WERI-Rb-1 (cell line): ENCODE measurements at regions not wholly inside any gene's neighbourhood (a gene's known extent, or its start where the extent isn't known, plus 50 kb on each side); places are given as distances from the start of the nearest gene placed in this dataset.

Experiments used
- DNase-seq: peaks from one replicate; pipeline ENCODE4 v3.0.0-alpha.2; 2020
- H3K27ac ChIP-seq: fragments of 250-450 bp; sonication (Bioruptor Pico); 2 replicates; pipeline ENCODE4 v1.5.1; 2020; ENCODE audit warnings: mild to moderate bottlenecking, moderate library complexity
- H3K27me3 ChIP-seq: fragments of 250-450 bp; sonication (Bioruptor Pico); 2 replicates; pipeline ENCODE4 v1.5.1; 2021; ENCODE audit warnings: mild to moderate bottlenecking, low read depth, moderate library complexity; ENCODE audit not compliant: insufficient read depth, severe bottlenecking
- H3K36me3 ChIP-seq: fragments of 250-450 bp; sonication (Bioruptor Pico); 2 replicates; pipeline ENCODE4 v1.5.1; 2020; ENCODE audit warnings: mild to moderate bottlenecking, moderate library complexity
- H3K4me3 ChIP-seq: 2 replicates; pipeline ENCODE4 v1.5.1; 2011; ENCODE audit warnings: low read depth, mild to moderate bottlenecking, control low read depth, low read length
- H3K9me3 ChIP-seq: fragments of 250-450 bp; sonication (Bioruptor Pico); 2 replicates; pipeline ENCODE4 v1.5.1; 2021; ENCODE audit warnings: mild to moderate bottlenecking, moderate library complexity; ENCODE audit not compliant: severe bottlenecking
- TF ChIP-seq, protein P1 (sequence below): IDR thresholded peaks from 2 replicates; pipeline ENCODE4 v1.5.1; 2011; ENCODE audit warnings: low read depth, mild to moderate bottlenecking, control low read depth, inconsistent platforms, low read length

DNA sequence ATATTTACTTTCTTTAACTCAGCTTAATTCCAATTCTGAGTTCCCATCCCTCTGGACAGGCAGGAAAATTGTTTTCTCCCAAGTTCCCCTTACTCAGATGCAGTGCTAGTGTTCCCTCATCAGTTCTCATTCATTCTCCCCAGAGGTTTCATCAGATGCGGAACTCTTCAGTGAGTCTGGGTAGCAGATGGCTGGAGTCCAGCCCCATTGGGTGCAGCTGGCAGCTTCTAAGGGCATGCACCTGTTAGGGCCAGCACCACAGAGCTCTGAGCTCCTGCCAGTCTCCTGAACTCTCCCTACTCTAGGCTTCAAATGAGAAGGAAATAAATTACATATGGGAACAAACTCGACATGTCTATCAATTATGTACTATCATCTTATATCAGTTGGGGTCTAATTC is 76.6 kb downstream of the SOD2 start:
- Histone ChIP-seq H3K27ac (no peak overlapping the region), H3K36me3 (no peaks in the 10 kb centered on the region), H3K27me3 (no peaks in the 10 kb centered on the region), H3K4me3 (no peak overlapping the region), H3K9me3 (peaks cover 4% of the 10 kb centered on the region)
- DNase-seq: no peak
- TF ChIP-seq, protein P1, sequence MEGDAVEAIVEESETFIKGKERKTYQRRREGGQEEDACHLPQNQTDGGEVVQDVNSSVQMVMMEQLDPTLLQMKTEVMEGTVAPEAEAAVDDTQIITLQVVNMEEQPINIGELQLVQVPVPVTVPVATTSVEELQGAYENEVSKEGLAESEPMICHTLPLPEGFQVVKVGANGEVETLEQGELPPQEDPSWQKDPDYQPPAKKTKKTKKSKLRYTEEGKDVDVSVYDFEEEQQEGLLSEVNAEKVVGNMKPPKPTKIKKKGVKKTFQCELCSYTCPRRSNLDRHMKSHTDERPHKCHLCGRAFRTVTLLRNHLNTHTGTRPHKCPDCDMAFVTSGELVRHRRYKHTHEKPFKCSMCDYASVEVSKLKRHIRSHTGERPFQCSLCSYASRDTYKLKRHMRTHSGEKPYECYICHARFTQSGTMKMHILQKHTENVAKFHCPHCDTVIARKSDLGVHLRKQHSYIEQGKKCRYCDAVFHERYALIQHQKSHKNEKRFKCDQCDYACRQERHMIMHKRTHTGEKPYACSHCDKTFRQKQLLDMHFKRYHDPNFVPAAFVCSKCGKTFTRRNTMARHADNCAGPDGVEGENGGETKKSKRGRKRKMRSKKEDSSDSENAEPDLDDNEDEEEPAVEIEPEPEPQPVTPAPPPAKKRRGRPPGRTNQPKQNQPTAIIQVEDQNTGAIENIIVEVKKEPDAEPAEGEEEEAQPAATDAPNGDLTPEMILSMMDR: no peak

DNA sequence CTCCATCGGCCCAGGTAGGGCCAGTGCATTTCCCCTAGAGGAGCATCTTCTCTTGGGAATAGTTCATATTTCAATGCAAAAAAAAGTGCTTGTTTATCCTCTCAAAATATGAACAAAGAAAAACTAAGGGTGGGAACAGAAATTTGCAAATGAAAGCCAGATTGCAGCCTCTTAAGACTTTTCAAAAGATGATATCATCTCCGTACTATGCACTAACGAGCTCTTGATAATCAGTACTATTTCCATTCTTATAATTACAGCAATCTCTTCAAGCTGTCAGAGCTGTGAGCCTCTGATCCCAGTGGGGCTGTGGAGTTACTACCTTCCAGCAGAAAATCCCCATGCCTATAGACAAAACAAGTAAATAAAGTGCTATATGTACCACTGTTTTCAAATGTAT is 77.1 kb downstream of the SOD2 start:
- DNase-seq: no peak
- no peak overlapping the region for H3K4me3 ChIP-seq
- TF ChIP-seq, protein P1: no peak
- H3K36me3 ChIP-seq: no peaks in the 10 kb centered on the region
- no peak overlapping the region for H3K27ac ChIP-seq
- H3K27me3 ChIP-seq: no peaks in the 10 kb centered on the region
- H3K9me3 ChIP-seq: peaks cover 4% of the 10 kb centered on the region

DNA sequence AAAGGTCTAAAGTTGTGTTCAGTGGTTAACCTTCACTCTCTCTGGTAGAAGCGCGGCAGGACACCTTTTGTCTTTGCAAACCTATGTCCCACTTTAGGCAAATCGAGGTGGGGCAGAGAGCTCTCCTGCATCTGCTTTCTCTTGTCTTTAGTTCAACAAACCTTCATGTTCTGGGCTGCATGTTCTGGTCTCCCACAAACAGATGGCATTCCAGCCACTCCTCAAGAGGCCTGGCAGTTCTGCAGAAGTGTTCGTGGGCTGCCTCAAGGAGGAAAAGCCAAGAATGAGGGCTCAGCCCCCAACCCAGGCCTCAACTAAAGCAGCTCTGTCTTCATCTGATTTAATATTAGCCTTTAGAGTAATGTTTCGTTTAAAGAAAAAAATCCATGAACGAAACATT is 82.2 kb downstream of the SOD2 start:
- no peak for DNase-seq
- H3K4me3 ChIP-seq: no peak overlapping the region
- H3K27me3 ChIP-seq: peaks cover 6% of the 10 kb centered on the region
- no peak overlapping the region for H3K27ac ChIP-seq
- H3K9me3 ChIP-seq: no peaks in the 10 kb centered on the region
- TF ChIP-seq, protein P1: no peak
- H3K36me3 ChIP-seq: no peaks in the 10 kb centered on the region

DNA sequence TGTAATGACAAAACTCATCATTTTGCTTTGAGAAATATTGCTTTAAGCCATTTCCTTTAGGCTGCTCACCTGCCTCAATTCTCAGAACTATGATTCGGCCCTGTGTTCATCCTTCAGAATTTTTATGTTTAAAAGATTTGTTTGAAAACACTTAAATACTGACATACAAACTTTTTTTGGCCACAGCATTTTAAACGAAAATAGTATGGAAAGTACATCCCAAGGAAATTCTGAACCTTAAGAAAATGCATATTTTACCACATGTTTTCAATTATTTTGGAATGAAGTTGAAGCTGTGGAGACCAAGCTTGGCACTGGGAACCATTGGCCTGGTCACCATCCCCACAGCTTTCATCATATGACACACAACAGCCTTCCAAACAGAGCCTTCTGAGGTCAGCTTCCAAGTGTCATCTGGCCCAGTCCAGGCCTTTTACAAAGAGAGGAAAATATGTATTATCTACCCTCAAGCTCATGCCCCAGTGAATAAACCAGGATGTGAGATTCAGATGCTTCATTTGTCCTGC is 83.3 kb downstream of the SOD2 start:
- no peak overlapping the region for H3K27ac ChIP-seq
- H3K36me3 ChIP-seq: no peaks in the 10 kb centered on the region
- H3K4me3 ChIP-seq: no peak overlapping the region
- TF ChIP-seq, protein P1: no peak
- H3K27me3 ChIP-seq: peaks cover 6% of the 10 kb centered on the region
- no peaks in the 10 kb centered on the region for H3K9me3 ChIP-seq
- no peak for DNase-seq

DNA sequence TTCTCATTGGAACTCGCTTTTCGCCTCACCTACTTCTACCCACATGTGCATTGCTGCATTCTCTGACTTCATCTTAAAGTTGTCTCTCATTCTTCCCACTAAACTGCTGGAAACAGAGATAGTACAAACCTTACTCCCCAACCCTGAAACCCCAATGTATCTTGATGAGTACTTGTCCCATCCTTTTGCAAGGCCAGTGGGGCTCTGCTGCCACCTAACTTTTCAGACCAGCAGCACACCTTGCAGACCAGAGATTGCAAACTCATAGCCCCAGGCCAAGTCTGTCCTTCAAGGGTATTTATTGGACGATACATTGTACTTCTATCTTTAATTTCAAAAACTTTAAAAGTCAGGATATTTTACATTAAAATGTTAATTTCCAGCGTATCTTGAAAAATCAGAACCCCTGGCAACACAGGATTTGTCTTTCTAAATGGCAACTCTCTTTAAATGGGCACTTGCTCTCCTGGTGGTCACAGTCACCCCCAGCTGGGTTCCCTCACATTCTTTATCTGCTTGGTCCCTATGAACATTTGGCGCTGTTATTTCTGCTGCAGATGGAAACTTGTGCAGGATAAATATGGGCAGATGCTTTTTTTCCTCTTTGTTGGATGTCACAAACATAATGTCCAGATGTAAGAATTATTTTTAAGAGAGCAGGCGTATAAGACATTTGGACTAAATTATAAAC is 83.9 kb downstream of the SOD2 start:
- peaks cover 6% of the 10 kb centered on the region for H3K27me3 ChIP-seq
- DNase-seq: peak; percentile 39
- H3K4me3 ChIP-seq: no peak overlapping the region
- H3K9me3 ChIP-seq: no peaks in the 10 kb centered on the region
- TF ChIP-seq, protein P1: peak; percentile 69
- no peak overlapping the region for H3K27ac ChIP-seq
- H3K36me3 ChIP-seq: no peaks in the 10 kb centered on the region

DNA sequence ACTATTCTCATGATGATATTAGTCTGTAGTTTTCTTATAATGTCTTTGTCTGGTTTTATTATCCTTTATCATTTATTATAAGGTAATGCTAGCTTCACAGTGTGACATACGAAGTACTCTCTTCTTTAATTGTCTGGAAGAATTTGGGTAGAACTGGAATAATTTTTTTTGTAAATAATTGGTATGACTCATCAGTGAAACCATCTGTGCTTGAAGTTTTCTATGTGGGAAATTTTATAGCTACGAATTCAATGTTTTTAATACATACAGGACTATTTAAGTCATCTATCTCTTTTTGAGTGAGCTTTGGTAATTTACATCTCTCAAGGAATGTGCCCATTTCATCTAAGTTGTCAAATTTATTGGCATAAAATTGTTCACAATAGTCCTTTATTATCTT is 86.3 kb downstream of the SOD2 start:
- Histone ChIP-seq H3K4me3 (no peak overlapping the region), H3K27me3 (peaks cover 16% of the 10 kb centered on the region), H3K9me3 (no peaks in the 10 kb centered on the region), H3K27ac (no peak overlapping the region), H3K36me3 (no peaks in the 10 kb centered on the region)
- DNase-seq: no peak
- TF ChIP-seq, protein P1: no peak
